NCI-H2107 treated with DMSO at 0.1 percent for 48 hours (cell line): ENCODE measurements at regions not wholly inside any gene's neighbourhood (a gene's known extent, or its start where the extent isn't known, plus 50 kb on each side); places are given as distances from the start of the nearest gene placed in this dataset.
"Not testable (repeated sequence)": the region's sequence is repeated elsewhere in the genome, so short reads cannot be mapped to it uniquely, and the experiment has no call there.

ENCODE experiments used
- DNase-seq: peaks from one replicate; lab custom pipeline; 2025; ENCODE audit not compliant: unreplicated experiment; lab: John Stamatoyannopoulos, UW

GRCh38 chr12:14207905-14208551 lies 157.5 kb upstream of the ATF7IP start:
- no peak for DNase-seq

GRCh38 chr12:14211947-14212387 lies 153.5 kb upstream of the ATF7IP start:
- DNase-seq = no peak

- DNase-seq = no peak
Measured at GRCh38 chr12:14213542-14213941, 151.9 kb upstream of the ATF7IP start.

GRCh38 chr12:14214495-14214894 lies 151.0 kb upstream of the ATF7IP start:
- DNase-seq = no peak

- not testable (repeated sequence) for DNase-seq
Measured at GRCh38 chr12:14215949-14216348, 149.5 kb upstream of the ATF7IP start.

- DNase-seq = no peak
Measured at GRCh38 chr12:14216405-14217294, 148.8 kb upstream of the ATF7IP start.

- DNase-seq = no peak
Measured at GRCh38 chr12:14219156-14219555, 146.3 kb upstream of the ATF7IP start.

GRCh38 chr12:14219670-14220069 lies 145.8 kb upstream of the ATF7IP start:
- DNase-seq = not testable (repeated sequence)

GRCh38 chr12:14225064-14225463 lies 140.4 kb upstream of the ATF7IP start:
- no peak for DNase-seq

- not testable (repeated sequence) for DNase-seq
Measured at GRCh38 chr12:14235176-14235575, 130.3 kb upstream of the ATF7IP start.

GRCh38 chr12:14236641-14237040 lies 128.8 kb upstream of the ATF7IP start:
- not testable (repeated sequence) for DNase-seq

- peak; percentile 20 for DNase-seq
Measured at GRCh38 chr12:14238221-14238792, 127.2 kb upstream of the ATF7IP start.

- DNase-seq = peak; percentile 40
Measured at GRCh38 chr12:14239350-14239934, 126.0 kb upstream of the ATF7IP start.

- no peak for DNase-seq
Measured at GRCh38 chr12:14239935-14240872, 125.3 kb upstream of the ATF7IP start.

GRCh38 chr12:14240873-14241220 lies 124.6 kb upstream of the ATF7IP start:
- no peak for DNase-seq

GRCh38 chr12:14242825-14243224 lies 122.7 kb upstream of the ATF7IP start:
- not testable (repeated sequence) for DNase-seq

GRCh38 chr12:14243941-14244340 lies 121.5 kb upstream of the ATF7IP start:
- no peak for DNase-seq

- no peak for DNase-seq
Measured at GRCh38 chr12:14244876-14245669, 120.4 kb upstream of the ATF7IP start.

GRCh38 chr12:14247166-14247565 lies 118.3 kb upstream of the ATF7IP start:
- DNase-seq = no peak

GRCh38 chr12:14249368-14249767 lies 116.1 kb upstream of the ATF7IP start:
- DNase-seq = no peak
